SK-N-SH treated with all-trans-retinoic acid at 6 μM for 48 hours (cell line): ENCODE measurements at regions not wholly inside any gene's neighbourhood (a gene's known extent, or its start where the extent isn't known, plus 50 kb on each side); places are given as distances from the start of the nearest gene placed in this dataset.

Experiments used
- CSRNP3 ChIP-seq: fragments of 250-450 bp; sonication (Bioruptor Pico); IDR thresholded peaks from 2 replicates; pipeline ENCODE4 v1.5.1; 2021; ENCODE audit warnings: mild to moderate bottlenecking, moderate library complexity
- ISL1 ChIP-seq: fragments of 250-450 bp; sonication (Bioruptor Pico); IDR thresholded peaks from 2 replicates; pipeline ENCODE4 v2.1.2; 2022; ENCODE audit warnings: mild to moderate bottlenecking, moderate library complexity
- PATZ1 ChIP-seq: fragments of 250-450 bp; sonication (Bioruptor Pico); IDR thresholded peaks from 2 replicates; pipeline ENCODE4 v1.8.0; 2020; ENCODE audit warnings: mild to moderate bottlenecking, moderate library complexity, borderline replicate concordance
- RARB ChIP-seq: fragments of 250-450 bp; sonication (Bioruptor Pico); IDR thresholded peaks from 2 replicates; pipeline ENCODE4 v1.8.0; 2021; ENCODE audit warnings: mild to moderate bottlenecking, moderate library complexity
- TCF4 ChIP-seq: fragments of 250-450 bp; sonication (Bioruptor Pico); IDR thresholded peaks from 2 replicates; pipeline ENCODE4 v1.8.0; 2021; ENCODE audit warnings: mild to moderate bottlenecking, moderate library complexity, borderline replicate concordance

GRCh38 chr5:158195416-158196210 lies 336.7 kb upstream of the CLINT1 start:
- TF ChIP-seq PATZ1: no peak
- no peak for TF ChIP-seq RARB (CRISPR knock-in tag)
- TF ChIP-seq TCF4: no peak
- no peak for TF ChIP-seq ISL1 (CRISPR knock-in tag)
- TF ChIP-seq CSRNP3 (CRISPR knock-in tag): no peak
